GM12875 (cell line): ENCODE measurements at regions not wholly inside any gene's neighbourhood (a gene's known extent, or its start where the extent isn't known, plus 50 kb on each side); places are given as distances from the start of the nearest gene placed in this dataset.

Experiments used
- H3K4me3 ChIP-seq: one replicate; pipeline ENCODE4 v1.5.1; 2011; ENCODE audit warnings: low read depth, low read length, control low read depth
- TF ChIP-seq, protein P1 (sequence below): IDR thresholded peaks from 2 replicates; pipeline ENCODE4 v1.5.1; 2011; ENCODE audit warnings: low read depth, mild to moderate bottlenecking, control low read depth, inconsistent platforms, low read length, moderate library complexity, borderline replicate concordance; ENCODE audit not compliant: insufficient read depth

DNA sequence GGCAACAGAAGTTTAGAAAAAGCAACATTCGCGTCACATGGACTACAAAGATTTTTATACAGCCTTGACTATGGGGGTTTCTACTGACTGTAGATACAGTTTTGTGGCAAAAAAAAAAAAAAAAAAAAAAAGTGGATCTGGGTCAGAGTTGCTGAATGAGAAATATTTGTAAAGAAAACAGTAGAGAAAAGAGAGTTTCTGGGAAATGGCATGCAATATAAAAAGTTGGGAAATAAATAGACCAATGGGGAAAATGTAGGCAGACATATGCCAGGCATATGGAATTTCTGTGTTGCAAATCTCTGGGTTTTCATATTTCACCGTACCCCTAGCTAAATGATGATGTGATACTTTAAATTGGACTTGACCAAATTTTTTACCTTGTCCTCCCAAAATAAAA lies 315.3 kb downstream of the EFNB2 start:
- TF ChIP-seq, protein P1, sequence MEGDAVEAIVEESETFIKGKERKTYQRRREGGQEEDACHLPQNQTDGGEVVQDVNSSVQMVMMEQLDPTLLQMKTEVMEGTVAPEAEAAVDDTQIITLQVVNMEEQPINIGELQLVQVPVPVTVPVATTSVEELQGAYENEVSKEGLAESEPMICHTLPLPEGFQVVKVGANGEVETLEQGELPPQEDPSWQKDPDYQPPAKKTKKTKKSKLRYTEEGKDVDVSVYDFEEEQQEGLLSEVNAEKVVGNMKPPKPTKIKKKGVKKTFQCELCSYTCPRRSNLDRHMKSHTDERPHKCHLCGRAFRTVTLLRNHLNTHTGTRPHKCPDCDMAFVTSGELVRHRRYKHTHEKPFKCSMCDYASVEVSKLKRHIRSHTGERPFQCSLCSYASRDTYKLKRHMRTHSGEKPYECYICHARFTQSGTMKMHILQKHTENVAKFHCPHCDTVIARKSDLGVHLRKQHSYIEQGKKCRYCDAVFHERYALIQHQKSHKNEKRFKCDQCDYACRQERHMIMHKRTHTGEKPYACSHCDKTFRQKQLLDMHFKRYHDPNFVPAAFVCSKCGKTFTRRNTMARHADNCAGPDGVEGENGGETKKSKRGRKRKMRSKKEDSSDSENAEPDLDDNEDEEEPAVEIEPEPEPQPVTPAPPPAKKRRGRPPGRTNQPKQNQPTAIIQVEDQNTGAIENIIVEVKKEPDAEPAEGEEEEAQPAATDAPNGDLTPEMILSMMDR, result no peak
- H3K4me3 ChIP-seq, result no peak overlapping the region

GRCh38 chr13:106213028-106213757 lies 322.3 kb downstream of the EFNB2 start:
- TF ChIP-seq, protein P1, result no peak
- H3K4me3 ChIP-seq, result no peak overlapping the region

GRCh38 chr13:106212386-106213010 lies 323.0 kb downstream of the EFNB2 start:
- TF ChIP-seq, protein P1, result no peak

GRCh38 chr13:106210324-106210723 lies 325.1 kb downstream of the EFNB2 start:
- TF ChIP-seq, protein P1, result no peak
- H3K4me3 ChIP-seq, result no peak overlapping the region

More at GRCh38 chr13:106212386-106213010, 323.0 kb downstream of the EFNB2 start:
- no peak overlapping the region for H3K4me3 ChIP-seq

DNA sequence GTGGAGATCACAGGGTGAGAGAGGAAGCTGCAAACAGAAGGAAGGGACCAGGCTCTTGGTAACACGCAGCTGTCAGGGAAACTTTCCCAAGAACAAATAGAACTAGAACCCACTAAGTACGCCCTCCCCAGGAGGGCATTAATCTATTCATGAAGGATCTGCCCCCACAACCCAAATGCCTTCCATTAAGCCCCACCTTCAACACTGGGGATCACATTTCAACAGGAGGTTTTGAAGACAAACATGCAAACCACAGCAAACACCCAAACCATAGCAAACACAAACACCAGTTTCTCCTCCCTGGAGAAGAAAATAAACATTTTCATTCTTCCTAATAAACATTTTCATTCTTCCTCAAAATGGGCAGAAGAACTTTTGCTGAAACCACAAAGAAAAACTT lies 329.6 kb downstream of the EFNB2 start:
- no peak overlapping the region for H3K4me3 ChIP-seq
- TF ChIP-seq, protein P1, result no peak

DNA sequence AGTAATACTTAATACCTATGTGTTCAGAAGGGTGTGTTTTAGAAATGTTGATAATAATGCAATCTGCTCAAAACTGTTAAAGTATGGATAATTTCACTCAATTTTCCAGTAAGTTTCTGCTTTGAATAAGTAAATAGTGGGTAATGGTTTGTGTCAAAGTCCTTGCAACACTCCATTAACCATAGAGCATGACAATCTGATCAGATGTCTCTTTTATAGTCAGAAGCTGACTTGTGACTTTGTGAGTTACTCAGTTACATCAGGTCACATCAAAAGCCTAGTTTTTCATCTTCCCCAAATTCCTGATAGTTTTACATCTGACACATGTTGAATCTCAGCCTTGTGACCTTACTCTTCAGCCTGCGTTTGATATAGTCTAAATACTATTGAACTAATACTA lies 338.0 kb downstream of the EFNB2 start:
- H3K4me3 ChIP-seq, result no peak overlapping the region
- TF ChIP-seq, protein P1, result no peak
